Suprapubic skin (tissue), 4 donors: ENCODE measurements at regions not wholly inside any gene's neighbourhood (a gene's known extent, or its start where the extent isn't known, plus 50 kb on each side); places are given as distances from the start of the nearest gene placed in this dataset.

Experiments
- DNase-seq, 2 donors: peaks; one replicate each; pipeline ENCODE4 v3.0.0-alpha.2; 2019; ENCODE audit warnings: low spot score in 2 of 2
- H3K27ac ChIP-seq: fragments of 200-600 bp; sonication (generic); one replicate; pipeline ENCODE4 v1.5.1; 2019
- H3K27me3 ChIP-seq: fragments of 200-600 bp; sonication (generic); one replicate; pipeline ENCODE4 v1.5.1; 2019
- H3K36me3 ChIP-seq: fragments of 200-600 bp; sonication (generic); one replicate; pipeline ENCODE4 v1.5.1; 2019
- H3K4me1 ChIP-seq: fragments of 200-600 bp; sonication (generic); one replicate; pipeline ENCODE4 v1.5.1; 2019
- H3K4me3 ChIP-seq: fragments of 200-600 bp; sonication (generic); one replicate; pipeline ENCODE4 v1.5.1; 2019; ENCODE audit warnings: mild to moderate bottlenecking
- H3K9me3 ChIP-seq: fragments of 200-600 bp; sonication (generic); one replicate; pipeline ENCODE4 v1.5.1; 2019
- EP300 ChIP-seq: sonication (generic); formaldehyde crosslinking; IDR thresholded peaks from one replicate; pipeline ENCODE4 v1.6.1; 2017; ENCODE audit warnings: antibody characterized with exemption
- POLR2A ChIP-seq, 2 donors: fragments of 450-650 bp; IDR thresholded peaks; one replicate each; pipeline ENCODE4 v1.6.1; 2017; ENCODE audit warnings: antibody characterized with exemption in 2 of 2, mild to moderate bottlenecking in 2 of 2, moderate library complexity in 2 of 2
- POLR2AphosphoS5 ChIP-seq, 3 donors: sonication (generic); formaldehyde crosslinking; IDR thresholded peaks; one replicate each; pipeline ENCODE4 v1.6.1; 2017; ENCODE audit warnings: antibody characterized with exemption in 3 of 3
- WGBS: methylation state at CpG from one replicate; pipeline ENCODE4 v1.1.5; 2018; 5-methylcytosine and 5-hydroxymethylcytosine counted together
- TF ChIP-seq, protein P1 (sequence below), 2 donors: fragments of 200-600 bp in 1 of 2; fragments of 450-650 bp in 1 of 2; sonication (generic) in 1 of 2; IDR thresholded peaks; one replicate each; pipeline ENCODE4 v1.5.1; 2016 to 2019; ENCODE audit warnings: antibody characterized with exemption in 2 of 2, mild to moderate bottlenecking in 1 of 2, moderate library complexity in 1 of 2

DNA sequence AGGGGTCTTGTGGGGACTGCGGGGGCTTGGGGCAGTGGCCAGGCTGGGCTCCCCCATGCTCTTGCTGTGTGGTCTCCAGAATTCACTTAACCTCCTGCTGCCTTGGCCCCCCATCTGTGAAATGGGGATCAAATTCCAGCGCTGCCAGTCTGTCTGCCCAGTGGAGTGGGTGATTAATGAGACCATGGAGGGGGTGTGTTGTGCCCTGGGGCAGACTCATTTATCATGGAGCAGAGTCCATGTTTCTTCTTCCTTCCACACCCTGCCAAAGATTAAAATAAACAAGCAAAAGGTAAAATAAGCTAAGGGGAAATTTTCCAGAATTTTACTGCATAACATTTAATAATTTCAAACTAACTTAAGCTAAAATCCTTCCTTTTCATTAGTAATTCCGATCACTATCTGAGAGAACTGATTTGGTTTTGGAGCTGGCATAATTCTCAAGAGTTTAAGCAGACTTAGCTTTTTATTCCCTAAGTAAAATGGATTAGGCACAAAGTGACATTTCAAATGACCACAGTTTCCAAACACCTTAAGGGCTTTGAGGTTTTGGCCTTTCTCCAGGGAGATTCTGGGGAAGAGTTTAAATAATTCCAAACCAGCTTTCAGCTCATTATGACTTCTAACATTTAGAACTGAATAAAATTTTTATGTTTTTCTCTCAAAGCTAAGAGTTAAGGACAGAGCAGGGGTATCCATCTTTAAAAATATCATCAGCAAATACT lies 211.9 kb downstream of the CXCL12 start:
- Histone ChIP-seq H3K36me3 (no peaks in the 10 kb centered on the region), H3K27ac (no peak overlapping the region), H3K4me3 (no peak overlapping the region)

DNA sequence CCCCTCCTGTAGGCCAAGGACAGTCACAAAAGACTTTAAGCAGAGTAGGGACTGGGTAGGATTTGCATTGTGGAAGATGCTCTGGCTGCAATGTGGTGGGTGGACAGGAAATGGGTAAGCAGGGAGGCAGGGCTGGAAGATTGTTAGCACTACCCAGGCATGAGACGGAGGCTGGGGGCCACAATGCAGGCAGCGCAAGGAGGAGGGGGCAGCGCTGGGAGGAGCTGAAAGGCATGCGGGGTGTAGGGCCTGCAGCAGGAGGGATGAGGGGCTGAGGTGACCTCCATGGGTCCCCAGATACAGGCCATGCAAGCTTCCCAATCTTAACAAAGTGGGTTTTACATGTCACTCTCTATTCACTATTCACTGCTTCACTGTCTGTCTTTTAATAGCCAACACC lies 213.1 kb downstream of the CXCL12 start:
- Histone ChIP-seq H3K27ac (no peak overlapping the region), H3K4me3 (no peak overlapping the region), H3K36me3 (no peaks in the 10 kb centered on the region), H3K9me3 (no peaks in the 10 kb centered on the region), H3K4me1 (peaks cover 3% of the 10 kb centered on the region), H3K27me3 (no peaks in the 10 kb centered on the region)
- WGBS = 66% methylated on average over 4 of the region's 4 CpGs
- TF ChIP-seq, protein P1, sequence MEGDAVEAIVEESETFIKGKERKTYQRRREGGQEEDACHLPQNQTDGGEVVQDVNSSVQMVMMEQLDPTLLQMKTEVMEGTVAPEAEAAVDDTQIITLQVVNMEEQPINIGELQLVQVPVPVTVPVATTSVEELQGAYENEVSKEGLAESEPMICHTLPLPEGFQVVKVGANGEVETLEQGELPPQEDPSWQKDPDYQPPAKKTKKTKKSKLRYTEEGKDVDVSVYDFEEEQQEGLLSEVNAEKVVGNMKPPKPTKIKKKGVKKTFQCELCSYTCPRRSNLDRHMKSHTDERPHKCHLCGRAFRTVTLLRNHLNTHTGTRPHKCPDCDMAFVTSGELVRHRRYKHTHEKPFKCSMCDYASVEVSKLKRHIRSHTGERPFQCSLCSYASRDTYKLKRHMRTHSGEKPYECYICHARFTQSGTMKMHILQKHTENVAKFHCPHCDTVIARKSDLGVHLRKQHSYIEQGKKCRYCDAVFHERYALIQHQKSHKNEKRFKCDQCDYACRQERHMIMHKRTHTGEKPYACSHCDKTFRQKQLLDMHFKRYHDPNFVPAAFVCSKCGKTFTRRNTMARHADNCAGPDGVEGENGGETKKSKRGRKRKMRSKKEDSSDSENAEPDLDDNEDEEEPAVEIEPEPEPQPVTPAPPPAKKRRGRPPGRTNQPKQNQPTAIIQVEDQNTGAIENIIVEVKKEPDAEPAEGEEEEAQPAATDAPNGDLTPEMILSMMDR (IDR thresholded peaks at IDR 0.05) = no peak
- TF ChIP-seq EP300 (no peak), POLR2A (IDR thresholded peaks at IDR 0.05) (no peak), POLR2AphosphoS5 (IDR thresholded peaks at IDR 0.05) (no peak)
- DNase-seq = no peak

More for the DNA sequence above, 211.9 kb downstream of the CXCL12 start:
- peaks cover 3% of the 10 kb centered on the region for H3K4me1 ChIP-seq
- WGBS = 35% methylated on average over 3 of the region's 3 CpGs
- TF ChIP-seq EP300 (no peak), POLR2A (IDR thresholded peaks at IDR 0.05) (no peak), POLR2AphosphoS5 (IDR thresholded peaks at IDR 0.05) (no peak)
- TF ChIP-seq, protein P1 (IDR thresholded peaks at IDR 0.05) = no peak
- H3K9me3 ChIP-seq = no peaks in the 10 kb centered on the region
- H3K27me3 ChIP-seq = no peaks in the 10 kb centered on the region
- no peak for DNase-seq

DNA sequence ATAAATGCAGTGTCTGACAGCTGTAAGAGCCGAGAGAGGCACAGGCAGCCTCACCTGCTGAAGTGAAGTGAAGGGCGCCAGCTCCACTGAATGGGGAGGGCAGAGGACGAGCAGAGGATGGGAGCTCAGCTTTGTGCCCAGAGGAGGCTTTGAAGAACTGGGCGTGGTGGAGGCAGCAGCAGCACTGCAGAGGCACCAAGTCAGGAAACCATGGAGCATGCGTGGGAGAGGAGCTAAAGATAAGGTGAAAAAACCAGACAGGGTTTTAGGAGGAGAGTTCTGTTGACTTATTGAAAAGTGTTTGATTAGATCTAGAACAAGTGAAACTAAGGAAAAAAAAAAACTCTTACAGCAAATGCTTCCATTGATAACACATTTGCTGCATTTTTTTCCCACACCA lies 216.4 kb downstream of the CXCL12 start:
- Histone ChIP-seq H3K9me3 (no peaks in the 10 kb centered on the region), H3K27ac (no peak overlapping the region), H3K4me3 (no peak overlapping the region), H3K27me3 (no peaks in the 10 kb centered on the region), H3K36me3 (no peaks in the 10 kb centered on the region), H3K4me1 (peaks cover 3% of the 10 kb centered on the region)
- 80% methylated on average over 5 of the region's 5 CpGs for WGBS
- no peak for DNase-seq
- no peak for TF ChIP-seq EP300
- TF ChIP-seq POLR2A (IDR thresholded peaks at IDR 0.05) = no peak
- TF ChIP-seq, protein P1 (IDR thresholded peaks at IDR 0.05) = no peak
- TF ChIP-seq POLR2AphosphoS5 (IDR thresholded peaks at IDR 0.05) = no peak

DNA sequence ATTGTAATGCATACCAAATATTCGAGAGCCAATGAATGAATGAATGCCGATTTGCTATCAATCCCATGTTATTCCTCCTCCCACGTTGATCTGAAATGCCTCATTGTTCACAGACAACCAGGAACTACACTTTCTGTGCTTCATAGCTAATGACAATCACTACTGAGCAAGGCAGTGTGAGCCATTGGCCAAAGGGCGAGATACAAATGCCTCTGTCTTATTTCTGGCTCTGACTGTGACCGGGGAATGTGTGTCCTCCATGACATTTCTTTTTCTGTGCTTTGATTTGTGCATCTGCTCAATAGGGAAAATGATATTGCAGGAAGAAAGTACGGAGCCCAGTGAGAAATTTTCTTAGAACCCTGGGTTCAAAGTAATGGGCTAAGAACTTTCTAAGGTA lies 217.1 kb downstream of the CXCL12 start:
- DNase-seq = no peak
- WGBS = 76% methylated on average over 6 of the region's 6 CpGs
- H3K9me3 ChIP-seq = no peaks in the 10 kb centered on the region
- no peaks in the 10 kb centered on the region for H3K36me3 ChIP-seq
- TF ChIP-seq POLR2AphosphoS5 (IDR thresholded peaks at IDR 0.05) (no peak), EP300 (no peak)
- TF ChIP-seq, protein P1 (IDR thresholded peaks at IDR 0.05) = no peak
- H3K27ac ChIP-seq = no peak overlapping the region
- no peak overlapping the region for H3K4me3 ChIP-seq
- no peaks in the 10 kb centered on the region for H3K27me3 ChIP-seq
- no peaks in the 10 kb centered on the region for H3K4me1 ChIP-seq

DNA sequence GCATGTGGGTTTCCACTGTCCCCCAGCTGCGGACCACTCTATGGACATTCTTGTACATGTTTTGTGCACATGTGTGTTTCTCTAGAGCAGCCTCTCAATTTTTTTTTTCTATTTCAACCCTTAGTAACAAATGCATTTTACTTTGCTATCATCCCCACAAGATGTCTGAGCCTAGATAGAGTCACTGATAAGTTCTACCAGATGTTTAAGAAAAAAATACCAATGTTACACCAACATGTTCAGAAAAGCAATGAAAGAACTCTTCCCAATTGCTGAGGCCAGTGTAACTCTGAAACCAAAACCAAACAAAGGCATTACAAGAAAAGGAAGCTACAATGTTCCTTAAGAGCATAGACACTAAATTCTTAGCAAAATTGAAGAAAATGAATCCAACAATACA lies 218.5 kb downstream of the CXCL12 start:
- H3K4me1 ChIP-seq = no peaks in the 10 kb centered on the region
- no peaks in the 10 kb centered on the region for H3K36me3 ChIP-seq
- H3K4me3 ChIP-seq = no peak overlapping the region
- no peak overlapping the region for H3K27ac ChIP-seq
- 90% methylated on average over 1 of the region's 1 CpG for WGBS
- no peaks in the 10 kb centered on the region for H3K27me3 ChIP-seq
- TF ChIP-seq EP300 (no peak), POLR2AphosphoS5 (IDR thresholded peaks at IDR 0.05) (no peak), POLR2A (IDR thresholded peaks at IDR 0.05) (no peak)
- TF ChIP-seq, protein P1 (IDR thresholded peaks at IDR 0.05) = no peak
- DNase-seq = no peak
- H3K9me3 ChIP-seq = no peaks in the 10 kb centered on the region
